ENCODE measurements at regions not wholly inside any gene's neighbourhood (a gene's known extent, or its start where the extent isn't known, plus 50 kb on each side); places are given as distances from the start of the nearest gene placed in this dataset.

- TF ChIP-seq, protein P1, sequence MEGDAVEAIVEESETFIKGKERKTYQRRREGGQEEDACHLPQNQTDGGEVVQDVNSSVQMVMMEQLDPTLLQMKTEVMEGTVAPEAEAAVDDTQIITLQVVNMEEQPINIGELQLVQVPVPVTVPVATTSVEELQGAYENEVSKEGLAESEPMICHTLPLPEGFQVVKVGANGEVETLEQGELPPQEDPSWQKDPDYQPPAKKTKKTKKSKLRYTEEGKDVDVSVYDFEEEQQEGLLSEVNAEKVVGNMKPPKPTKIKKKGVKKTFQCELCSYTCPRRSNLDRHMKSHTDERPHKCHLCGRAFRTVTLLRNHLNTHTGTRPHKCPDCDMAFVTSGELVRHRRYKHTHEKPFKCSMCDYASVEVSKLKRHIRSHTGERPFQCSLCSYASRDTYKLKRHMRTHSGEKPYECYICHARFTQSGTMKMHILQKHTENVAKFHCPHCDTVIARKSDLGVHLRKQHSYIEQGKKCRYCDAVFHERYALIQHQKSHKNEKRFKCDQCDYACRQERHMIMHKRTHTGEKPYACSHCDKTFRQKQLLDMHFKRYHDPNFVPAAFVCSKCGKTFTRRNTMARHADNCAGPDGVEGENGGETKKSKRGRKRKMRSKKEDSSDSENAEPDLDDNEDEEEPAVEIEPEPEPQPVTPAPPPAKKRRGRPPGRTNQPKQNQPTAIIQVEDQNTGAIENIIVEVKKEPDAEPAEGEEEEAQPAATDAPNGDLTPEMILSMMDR (conservative IDR thresholded peaks at IDR 0.05), result no peak
- TF ChIP-seq ZFX (IDR thresholded peaks at IDR 0.05), result no peak
Measured at GRCh38 chr2:65901756-65902155, 469.4 kb upstream of the SPRED2 start.

Data from C4-2B (cell line).